Upper lobe of right lung (tissue), 1 donor: ENCODE measurements at regions not wholly inside any gene's neighbourhood (a gene's known extent, or its start where the extent isn't known, plus 50 kb on each side); places are given as distances from the start of the nearest gene placed in this dataset.

ENCODE experiments used
- ATAC-seq: fragments of 200-7000 bp; cut with Tn5 transposase; one replicate; pipeline ENCODE4 v1.9.1; 2020; ENCODE audit warnings: mild to moderate bottlenecking, moderate library complexity
- DNase-seq: peaks from one replicate; pipeline ENCODE4 v3.0.0-alpha.2; 2020
- H3K27ac ChIP-seq: fragments of 200-600 bp; one replicate; pipeline ENCODE4 v1.8.0; 2022
- H3K27me3 ChIP-seq: fragments of 200-600 bp; one replicate; pipeline ENCODE4 v1.8.0; 2022; ENCODE audit warnings: mild to moderate bottlenecking
- H3K36me3 ChIP-seq: fragments of 200-600 bp; one replicate; pipeline ENCODE4 v1.8.0; 2022
- H3K4me1 ChIP-seq: fragments of 200-600 bp; one replicate; pipeline ENCODE4 v1.8.0; 2022
- H3K4me3 ChIP-seq: fragments of 200-600 bp; one replicate; pipeline ENCODE4 v1.8.0; 2022; ENCODE audit warnings: mild to moderate bottlenecking
- H3K9me3 ChIP-seq: fragments of 200-600 bp; one replicate; pipeline ENCODE4 v1.8.0; 2022
- CTCF ChIP-seq: fragments of 200-600 bp; IDR thresholded peaks from one replicate; pipeline ENCODE4 v1.8.0; 2022; ENCODE audit warnings: antibody characterized with exemption
- intact Hi-C: fragments of 100-400 bp; cut with DNase I; formaldehyde crosslinking; loops from one replicate; pipeline ENCODE4 v1.11.0; 2022
- donor health status: DM: no; HTN: yes; CAD: no; lungs with severe emphysema.

- no peaks in the 10 kb centered on the region for H3K27me3 ChIP-seq
- TF ChIP-seq CTCF = no peak
- no peaks in the 10 kb centered on the region for H3K9me3 ChIP-seq
- no peaks in the 10 kb centered on the region for H3K36me3 ChIP-seq
- H3K27ac ChIP-seq = no peak overlapping the region
- no peak overlapping the region for H3K4me3 ChIP-seq
- intact Hi-C loops = no loop called here
- ATAC-seq (no peak), DNase-seq (no peak)
- no peaks in the 10 kb centered on the region for H3K4me1 ChIP-seq
These were observed 576.5 kb upstream of the VSTM2A start for GRCh38 chr7:53965716-53966115.

- H3K27ac ChIP-seq = no peak overlapping the region
- H3K4me1 ChIP-seq = no peaks in the 10 kb centered on the region
- no peaks in the 10 kb centered on the region for H3K9me3 ChIP-seq
- ATAC-seq (no peak), DNase-seq (no peak)
- intact Hi-C loops = no loop called here
- H3K4me3 ChIP-seq = no peak overlapping the region
- no peak for TF ChIP-seq CTCF
- H3K27me3 ChIP-seq = no peaks in the 10 kb centered on the region
- H3K36me3 ChIP-seq = no peaks in the 10 kb centered on the region
These were observed 558.7 kb upstream of the VSTM2A start for GRCh38 chr7:53983480-53983879.

GRCh38 chr7:53984776-53985175, 557.4 kb upstream of the VSTM2A start:
- no peak for TF ChIP-seq CTCF
- intact Hi-C loops = no loop called here
- no peaks in the 10 kb centered on the region for H3K36me3 ChIP-seq
- ATAC-seq (peak; percentile 43), DNase-seq (no peak)
- H3K9me3 ChIP-seq = no peaks in the 10 kb centered on the region
- no peaks in the 10 kb centered on the region for H3K4me1 ChIP-seq
- H3K27ac ChIP-seq = no peak overlapping the region
- no peaks in the 10 kb centered on the region for H3K27me3 ChIP-seq
- H3K4me3 ChIP-seq = no peak overlapping the region

- Histone ChIP-seq H3K9me3 (no peaks in the 10 kb centered on the region), H3K36me3 (no peaks in the 10 kb centered on the region), H3K27ac (no peak overlapping the region), H3K27me3 (no peaks in the 10 kb centered on the region), H3K4me1 (no peaks in the 10 kb centered on the region), H3K4me3 (no peak overlapping the region)
- DNase-seq (no peak), ATAC-seq (no peak)
- no peak for TF ChIP-seq CTCF
- intact Hi-C loops = no loop called here
These were observed 553.8 kb upstream of the VSTM2A start for GRCh38 chr7:53988376-53988775.

GRCh38 chr7:53993224-53993623, 549.0 kb upstream of the VSTM2A start:
- intact Hi-C loops = no loop called here
- ATAC-seq (no peak), DNase-seq (no peak)
- H3K27me3 ChIP-seq = no peaks in the 10 kb centered on the region
- no peaks in the 10 kb centered on the region for H3K9me3 ChIP-seq
- no peaks in the 10 kb centered on the region for H3K36me3 ChIP-seq
- no peaks in the 10 kb centered on the region for H3K4me1 ChIP-seq
- H3K4me3 ChIP-seq = no peak overlapping the region
- TF ChIP-seq CTCF = no peak
- no peak overlapping the region for H3K27ac ChIP-seq

GRCh38 chr7:53996876-53997275, 545.3 kb upstream of the VSTM2A start:
- H3K4me1 ChIP-seq = no peaks in the 10 kb centered on the region
- no peaks in the 10 kb centered on the region for H3K9me3 ChIP-seq
- intact Hi-C loops = no loop called here
- no peaks in the 10 kb centered on the region for H3K36me3 ChIP-seq
- H3K27ac ChIP-seq = no peak overlapping the region
- DNase-seq (no peak), ATAC-seq (no peak)
- no peak for TF ChIP-seq CTCF
- no peaks in the 10 kb centered on the region for H3K27me3 ChIP-seq
- H3K4me3 ChIP-seq = no peak overlapping the region
